ENCODE measurements at regions not wholly inside any gene's neighbourhood (a gene's known extent, or its start where the extent isn't known, plus 50 kb on each side); places are given as distances from the start of the nearest gene placed in this dataset.

DNA sequence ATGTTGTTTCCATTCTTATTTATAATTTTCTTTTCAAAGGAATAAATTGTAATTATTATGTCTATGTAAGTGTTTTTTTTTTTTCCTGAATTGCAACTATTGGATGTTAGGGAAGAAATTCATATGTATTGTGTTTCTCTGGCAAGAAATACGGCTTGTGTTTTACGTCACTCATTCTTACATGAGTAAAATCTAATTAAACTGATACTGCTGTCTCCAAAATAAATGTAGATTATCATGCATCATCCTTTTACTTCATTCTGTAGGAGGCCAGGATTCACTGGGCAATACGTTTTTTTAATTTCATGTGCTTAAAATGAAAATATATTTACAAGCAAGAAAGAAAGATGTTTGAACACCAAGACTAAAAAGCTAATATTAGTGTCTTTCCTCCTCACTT is 590.8 kb downstream of the OTOL1 start:
- TF ChIP-seq, protein P1, sequence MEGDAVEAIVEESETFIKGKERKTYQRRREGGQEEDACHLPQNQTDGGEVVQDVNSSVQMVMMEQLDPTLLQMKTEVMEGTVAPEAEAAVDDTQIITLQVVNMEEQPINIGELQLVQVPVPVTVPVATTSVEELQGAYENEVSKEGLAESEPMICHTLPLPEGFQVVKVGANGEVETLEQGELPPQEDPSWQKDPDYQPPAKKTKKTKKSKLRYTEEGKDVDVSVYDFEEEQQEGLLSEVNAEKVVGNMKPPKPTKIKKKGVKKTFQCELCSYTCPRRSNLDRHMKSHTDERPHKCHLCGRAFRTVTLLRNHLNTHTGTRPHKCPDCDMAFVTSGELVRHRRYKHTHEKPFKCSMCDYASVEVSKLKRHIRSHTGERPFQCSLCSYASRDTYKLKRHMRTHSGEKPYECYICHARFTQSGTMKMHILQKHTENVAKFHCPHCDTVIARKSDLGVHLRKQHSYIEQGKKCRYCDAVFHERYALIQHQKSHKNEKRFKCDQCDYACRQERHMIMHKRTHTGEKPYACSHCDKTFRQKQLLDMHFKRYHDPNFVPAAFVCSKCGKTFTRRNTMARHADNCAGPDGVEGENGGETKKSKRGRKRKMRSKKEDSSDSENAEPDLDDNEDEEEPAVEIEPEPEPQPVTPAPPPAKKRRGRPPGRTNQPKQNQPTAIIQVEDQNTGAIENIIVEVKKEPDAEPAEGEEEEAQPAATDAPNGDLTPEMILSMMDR (IDR thresholded peaks at IDR 0.05; ENCODE audit: low read depth, low read length): no peak
- TF ChIP-seq EZH2phosphoT487 (IDR thresholded peaks at IDR 0.05; ENCODE audit: low read depth): no peak

All from OCI-LY3 (cell line).